CD4-positive, alpha-beta T cell treated with Interleukin-4 for 1 hour (primary cell): ENCODE measurements at regions not wholly inside any gene's neighbourhood (a gene's known extent, or its start where the extent isn't known, plus 50 kb on each side); places are given as distances from the start of the nearest gene placed in this dataset.
A peak's percentile ranks its signal among the peaks of the same experiment; 100 is the strongest.
"Not testable (repeated sequence)": the region's sequence is repeated elsewhere in the genome, so short reads cannot be mapped to it uniquely, and the experiment has no call there.

ENCODE experiments used
- DNase-seq, 2 donors: peaks; one replicate each; pipeline ENCODE4 v3.0.0-alpha.2; 2020 to 2022

DNA sequence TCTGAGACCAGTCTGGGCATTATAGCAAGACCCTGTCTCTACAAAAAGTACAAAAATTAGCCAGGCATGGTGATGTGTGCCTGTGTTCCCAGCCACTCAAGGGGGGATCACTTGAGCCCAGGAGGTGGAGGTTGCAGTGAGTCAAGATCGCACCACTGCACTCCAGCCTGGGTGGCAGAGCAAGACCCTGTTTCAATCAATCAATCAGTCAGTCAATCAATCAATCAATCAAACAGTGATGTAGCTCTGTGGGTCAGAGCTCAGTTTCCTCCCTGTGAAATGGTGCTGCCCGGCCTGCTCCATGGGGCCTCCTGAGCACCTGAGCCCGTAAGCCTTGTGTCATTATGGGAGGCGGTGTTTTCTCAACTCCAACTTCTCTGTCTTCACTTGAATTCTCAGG, 167.1 kb upstream of the CIBAR2 start:
- no peak for DNase-seq

DNA sequence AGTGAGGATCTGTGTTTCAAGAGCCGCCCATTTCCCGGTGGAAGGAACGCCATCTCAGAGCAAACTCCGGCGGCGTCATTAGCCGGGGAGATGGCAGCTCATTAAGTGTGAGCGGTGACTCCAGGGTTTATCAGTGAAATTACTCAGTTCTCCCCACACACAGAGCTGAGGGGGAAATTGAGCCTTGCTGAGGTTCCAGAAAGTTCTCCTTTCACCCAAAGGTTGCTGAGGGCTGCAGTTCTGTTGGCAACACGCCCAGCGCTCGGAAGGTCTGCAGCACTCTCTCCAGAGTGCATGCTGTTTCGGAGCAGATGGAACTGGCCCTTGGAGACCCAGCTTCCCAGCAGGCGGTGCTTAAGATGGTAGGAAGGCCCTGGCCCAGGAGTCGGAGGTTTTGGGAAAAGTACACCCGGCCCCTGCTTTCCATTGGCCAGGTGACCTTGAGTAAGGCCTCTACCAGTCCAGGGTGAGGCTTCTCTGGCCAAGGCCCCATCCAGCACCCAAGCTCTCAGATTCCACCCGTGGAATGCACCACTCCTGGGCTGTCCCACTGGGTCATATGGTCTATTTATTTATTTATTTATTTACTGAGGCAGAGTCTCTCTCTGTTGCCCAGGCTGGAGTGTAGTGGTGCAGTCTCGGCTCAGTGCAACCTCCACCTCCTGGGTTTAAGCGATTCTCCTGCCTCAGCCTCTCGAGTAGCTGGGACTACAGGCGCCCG, 167.7 kb upstream of the CIBAR2 start:
- no peak for DNase-seq

DNA sequence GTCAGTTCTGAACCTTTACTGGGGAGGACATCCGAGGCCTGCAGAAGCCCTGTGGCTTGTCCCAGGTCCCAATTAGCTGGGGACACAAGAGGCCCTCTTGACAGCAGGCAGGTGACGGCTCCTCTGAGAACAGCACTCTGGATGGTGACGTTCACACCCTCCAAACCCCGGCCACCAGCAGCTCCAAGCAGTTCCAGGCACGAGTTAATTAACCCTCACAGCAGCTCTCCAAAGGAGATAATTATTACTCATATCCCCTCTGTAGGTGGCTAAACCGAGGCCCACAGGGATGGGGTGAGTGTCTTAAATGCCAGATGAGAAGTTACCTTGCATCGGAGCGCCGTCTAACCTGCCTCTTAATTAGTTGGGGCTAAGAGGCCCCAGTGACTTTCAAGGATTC, 168.9 kb upstream of the CIBAR2 start:
- no peak for DNase-seq

DNA sequence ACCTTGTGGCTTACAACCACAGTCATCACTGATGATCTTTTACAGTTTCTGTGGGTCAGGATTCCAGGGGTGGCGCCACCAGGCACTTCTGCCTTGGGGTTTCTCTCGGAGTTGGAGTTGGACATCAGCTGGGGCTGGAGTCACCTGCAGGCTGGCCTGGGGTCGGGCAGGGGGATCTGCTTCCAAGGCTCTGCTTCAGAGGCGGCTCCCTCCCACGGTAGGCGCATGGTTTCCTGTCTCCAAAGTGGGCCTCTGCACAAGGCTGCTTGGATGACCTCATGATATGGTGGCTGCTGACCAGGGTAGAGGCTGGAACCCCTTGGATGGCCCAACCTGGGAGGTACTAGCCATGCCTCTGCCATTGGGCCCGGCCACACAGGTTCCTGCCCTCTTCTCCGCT, 170.6 kb upstream of the CIBAR2 start:
- DNase-seq: no peak

DNA sequence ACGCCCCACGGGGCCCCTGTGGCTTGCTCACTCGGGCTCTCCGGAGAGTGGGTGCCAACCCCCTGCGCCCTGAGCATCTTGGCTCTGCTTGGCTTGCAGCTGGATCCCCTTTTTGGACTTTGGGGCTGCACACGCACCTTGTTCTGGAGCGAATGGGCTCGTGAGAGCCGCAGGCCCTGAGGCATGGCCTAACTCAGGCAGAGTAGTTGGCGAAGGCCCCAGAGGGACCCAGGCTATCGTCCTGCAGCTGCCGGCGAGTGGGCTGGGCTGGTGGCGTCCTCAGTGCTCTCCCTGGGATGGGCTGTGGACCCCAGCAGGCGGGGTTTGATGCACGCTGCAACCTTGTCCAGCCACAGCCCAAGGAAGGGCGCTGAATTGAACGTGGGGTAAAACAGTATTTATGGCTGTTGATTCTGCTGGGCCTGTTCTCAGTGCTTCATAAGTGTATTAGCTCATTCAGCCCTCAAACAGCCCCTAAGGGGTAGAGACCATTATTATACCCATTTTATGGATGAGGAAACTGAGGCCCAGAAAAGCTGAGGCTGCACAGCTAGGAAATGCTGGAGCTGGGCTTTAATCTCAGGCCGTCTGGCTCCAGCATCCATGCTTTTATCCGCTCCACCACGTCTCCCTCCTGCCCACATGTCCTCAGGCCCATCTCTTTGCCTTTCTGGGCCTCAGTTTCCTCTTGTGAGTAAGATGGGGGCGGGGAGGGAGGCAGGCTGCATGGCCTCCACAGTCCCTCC, 171.2 kb upstream of the CIBAR2 start:
- no peak for DNase-seq

DNA sequence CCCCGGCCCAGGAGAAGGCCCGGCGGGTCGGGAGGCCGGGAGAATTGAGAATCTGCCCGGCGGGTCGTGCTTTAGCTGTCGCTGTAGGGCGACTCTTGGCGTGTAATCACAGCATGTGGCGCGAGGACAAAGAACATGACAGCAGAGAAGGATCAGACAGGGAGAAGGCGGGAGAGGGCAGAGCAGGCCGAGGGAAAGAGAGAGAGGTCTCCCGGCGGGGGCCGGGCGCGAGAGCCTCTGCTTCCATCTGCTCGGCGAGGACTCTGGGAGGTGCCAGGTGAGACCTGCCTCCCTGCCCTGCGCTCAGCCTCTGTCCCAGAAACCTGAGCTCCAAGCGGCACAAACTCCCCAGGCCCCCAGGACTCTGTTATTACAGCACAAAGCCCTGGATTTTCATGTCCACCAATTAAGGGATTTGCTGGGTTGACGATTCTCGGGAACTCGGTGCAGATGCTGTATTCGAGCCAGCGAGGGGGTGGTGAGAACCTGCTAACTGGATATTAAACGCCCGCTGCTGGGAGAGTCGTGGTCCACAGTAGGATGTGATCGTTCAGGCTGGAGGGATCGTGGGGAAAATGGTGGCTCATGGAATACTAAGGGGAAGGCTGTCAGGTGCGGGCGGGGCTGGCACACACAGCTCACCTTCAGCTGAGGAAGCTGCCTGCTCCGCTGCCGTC, 172.0 kb upstream of the CIBAR2 start:
- DNase-seq: no peak

DNA sequence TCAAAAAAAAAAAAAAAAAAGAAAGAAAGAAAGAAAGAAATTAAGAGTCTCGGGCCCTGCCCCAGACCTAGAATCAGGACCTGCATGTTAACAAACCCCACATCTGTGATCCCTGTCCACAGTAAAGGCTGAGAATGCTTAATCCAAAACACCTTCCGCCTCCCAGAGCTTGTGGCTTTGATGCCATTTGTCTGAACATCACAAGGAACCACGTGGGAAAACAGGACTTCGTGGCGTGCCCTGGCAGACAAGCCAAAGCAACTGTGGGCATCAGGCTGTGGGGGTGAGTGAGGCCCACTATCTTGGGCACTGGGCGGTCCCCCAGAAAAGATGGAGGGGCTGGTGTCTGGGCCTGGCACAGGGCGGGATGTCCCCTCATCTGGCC, 173.4 kb upstream of the CIBAR2 start:
- DNase-seq: no peak

DNA sequence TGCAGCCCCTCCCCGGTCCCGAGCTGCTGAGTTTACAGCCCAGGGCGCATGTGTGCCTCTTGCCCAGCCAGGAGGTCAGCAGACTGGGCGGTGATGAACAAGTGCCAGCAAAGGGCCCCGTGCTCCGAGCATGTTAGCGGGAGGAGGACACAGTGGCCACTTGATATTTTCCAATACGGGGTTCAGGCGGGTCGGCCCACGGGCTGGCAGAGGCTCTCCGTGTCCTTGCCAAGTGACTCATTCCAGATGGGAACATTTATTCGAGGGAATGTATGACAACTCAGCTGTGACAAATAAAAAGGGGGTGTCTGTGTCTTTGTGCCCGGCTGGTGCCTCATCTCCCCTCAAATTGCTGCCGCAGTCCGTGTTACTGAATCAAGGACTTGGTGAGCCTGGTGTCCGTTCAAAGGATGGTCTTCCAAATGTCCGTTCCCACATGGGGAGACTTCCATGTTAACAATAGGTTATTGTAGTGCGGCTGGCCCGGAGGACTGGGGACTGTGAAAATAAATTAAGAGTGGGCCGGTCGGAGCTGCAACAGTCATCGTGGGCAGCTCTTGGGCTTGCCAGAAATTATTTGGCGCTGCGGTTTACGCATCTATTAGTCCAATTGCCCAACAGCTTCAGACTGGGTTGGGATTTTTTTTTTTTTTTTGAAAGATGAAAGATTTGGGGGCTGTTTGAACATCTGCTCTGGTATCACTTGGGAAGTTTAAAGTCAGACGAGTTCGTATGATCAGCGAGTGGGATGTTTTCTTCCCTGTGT, 174.0 kb upstream of the CIBAR2 start:
- no peak for DNase-seq

DNA sequence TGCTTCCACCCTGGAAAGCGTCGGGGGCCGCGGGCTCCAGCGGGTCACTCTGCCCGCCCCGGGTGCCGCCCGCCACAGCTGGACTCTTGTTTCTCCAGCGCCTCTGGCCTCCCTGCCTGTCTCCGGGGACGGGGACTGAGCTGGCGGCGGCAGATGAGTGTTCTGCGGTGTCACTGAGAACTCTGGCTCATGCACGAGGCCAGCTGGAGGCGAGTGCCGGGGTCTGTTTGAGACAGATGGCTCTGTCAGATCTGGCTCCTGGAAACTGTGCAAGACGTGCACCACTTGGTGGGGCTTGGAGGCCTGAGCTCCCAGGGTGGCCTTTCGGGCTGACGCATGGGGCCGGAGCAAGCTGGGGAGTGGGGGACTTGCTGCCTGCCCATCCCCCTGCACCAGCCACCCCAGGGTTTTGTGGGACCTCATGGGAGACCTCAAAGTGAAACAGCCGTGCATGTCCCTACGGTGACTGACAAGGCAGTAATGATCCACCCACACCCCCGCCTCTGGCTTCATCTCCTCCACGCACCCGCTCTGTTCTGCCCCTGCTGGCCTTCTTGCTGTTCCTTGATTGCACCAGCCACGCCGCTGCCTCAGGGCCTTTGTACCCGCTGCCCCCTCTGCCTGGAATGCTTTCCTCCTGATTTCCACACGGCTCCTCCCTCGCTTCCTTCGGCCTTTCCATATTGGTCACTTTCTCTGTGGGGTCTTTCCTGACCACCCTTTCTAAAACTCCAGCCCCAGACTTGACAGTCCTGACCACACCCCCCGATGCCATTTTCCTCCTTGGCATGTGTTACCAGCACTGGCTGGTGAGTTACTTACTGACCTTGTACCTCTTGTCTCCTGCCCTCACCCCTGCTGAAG, 174.9 kb upstream of the CIBAR2 start:
- no peak for DNase-seq

DNA sequence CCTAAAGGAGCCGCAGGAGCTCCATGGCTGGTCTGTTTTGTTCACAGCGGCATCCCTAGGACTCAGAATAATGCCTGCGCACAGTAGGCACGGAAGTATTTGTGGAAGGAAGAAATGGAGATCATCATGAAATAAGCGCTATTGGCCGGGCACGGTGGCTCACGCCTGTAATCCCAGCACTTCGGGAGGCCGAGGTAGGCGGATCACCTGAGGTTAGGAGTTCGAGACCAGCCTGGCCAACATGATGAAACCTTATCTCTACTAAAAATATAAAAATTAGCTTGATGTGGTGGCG, 175.5 kb upstream of the CIBAR2 start:
- not testable (repeated sequence) for DNase-seq

DNA sequence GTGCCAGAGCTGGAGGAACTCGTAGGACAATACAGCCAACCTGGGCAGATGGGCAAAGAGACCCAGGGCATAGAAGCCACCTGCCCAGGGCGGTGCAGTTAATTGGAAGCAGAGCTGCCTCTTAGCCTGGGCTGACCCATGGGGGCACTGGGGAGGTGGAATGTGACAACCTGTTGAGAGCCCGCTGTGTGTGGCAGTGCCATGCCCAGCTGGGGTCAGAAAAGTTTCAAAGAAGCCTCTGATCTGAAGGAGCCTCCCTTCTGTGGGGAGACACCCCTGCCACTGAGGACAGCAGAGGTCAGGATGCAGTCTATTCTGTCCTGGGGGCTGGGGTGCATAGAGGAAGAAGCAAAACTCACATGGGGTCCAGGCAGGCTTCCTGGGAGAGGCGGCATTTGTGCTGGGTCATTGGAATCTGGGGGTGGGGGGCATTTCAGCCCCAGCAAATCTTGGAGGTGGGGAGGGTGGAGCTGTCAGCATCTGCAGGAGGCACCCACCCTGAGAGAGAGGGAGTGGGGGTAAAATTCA, 176.1 kb upstream of the CIBAR2 start:
- DNase-seq: no peak

DNA sequence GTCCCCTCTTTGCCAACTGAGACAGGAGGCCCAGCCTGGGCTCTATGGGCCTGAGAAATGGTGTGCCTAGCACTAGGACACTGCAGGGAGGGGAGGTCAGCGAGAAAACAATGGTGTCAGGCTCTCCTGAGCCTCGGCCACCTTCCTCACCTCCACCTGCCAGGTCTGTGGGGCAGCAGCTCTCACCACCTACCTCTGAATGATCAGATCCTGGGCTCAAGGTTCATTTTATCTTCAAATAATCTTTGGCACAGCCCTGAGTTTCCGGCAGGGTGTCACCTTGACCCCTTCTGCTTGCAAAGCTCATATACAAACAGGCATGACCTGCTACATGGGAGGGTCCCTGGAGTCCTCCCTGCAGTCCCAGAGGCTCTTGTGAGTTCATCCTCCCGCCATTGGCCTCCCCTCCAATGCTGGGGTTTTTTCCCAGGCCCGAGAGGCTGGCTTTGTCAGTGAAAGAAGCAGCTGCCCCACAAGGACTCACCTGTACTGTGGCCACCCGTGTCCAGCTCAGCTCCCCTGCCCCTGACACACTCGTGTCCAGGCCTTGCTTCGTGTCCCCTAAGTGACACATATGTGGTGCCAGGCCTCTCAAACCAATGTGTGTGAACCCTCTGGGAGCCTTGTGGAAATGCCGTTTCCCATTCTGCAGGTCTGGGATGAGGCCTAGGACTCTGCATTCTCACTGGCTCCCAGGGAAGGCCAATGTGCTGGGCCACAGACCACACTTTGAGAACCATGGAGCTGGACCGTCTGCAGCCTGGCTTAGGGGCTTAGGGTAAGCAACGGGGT, 176.8 kb upstream of the CIBAR2 start:
- no peak for DNase-seq

DNA sequence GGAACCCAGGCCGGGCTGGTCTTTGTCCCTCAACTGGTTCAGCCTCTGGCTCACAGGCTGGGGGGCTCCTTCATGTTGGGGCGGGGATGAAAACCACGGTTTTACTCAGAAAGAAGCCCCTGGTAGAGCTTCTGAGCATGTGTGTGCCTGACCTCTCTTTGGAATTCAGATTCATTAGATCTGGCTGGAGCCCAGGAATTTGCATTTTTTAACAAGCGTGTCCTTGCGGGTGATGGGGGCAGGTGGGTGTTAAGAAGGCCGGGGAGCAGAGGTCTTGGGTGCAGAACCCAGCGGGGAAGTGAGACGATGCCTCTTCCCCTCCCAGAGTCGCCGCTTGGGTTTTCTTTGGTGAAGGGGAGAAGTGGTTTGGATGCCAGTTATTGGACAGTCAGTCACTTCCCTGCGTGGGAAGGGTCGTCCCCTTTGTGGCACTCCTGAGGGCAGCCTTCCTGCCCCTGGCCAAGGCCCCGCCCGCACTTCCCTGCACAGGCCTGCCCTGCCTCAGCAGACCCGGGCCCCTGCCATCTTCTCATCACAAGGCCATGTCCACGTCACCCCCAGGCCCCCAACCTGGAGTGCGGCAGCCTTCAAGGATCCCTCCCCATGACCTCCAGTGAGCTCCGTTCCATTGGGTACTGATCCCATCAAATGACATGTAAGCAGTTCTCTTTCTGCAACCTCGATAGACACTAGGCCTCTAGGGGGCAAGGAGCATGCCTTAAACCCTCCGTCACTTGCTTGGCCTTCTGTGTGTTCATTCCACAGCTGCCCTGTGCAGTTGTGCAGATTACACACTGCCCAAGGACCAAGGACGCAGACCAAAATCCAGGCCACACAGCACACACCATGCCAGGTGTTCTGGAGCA, 177.7 kb upstream of the CIBAR2 start:
- no peak for DNase-seq

DNA sequence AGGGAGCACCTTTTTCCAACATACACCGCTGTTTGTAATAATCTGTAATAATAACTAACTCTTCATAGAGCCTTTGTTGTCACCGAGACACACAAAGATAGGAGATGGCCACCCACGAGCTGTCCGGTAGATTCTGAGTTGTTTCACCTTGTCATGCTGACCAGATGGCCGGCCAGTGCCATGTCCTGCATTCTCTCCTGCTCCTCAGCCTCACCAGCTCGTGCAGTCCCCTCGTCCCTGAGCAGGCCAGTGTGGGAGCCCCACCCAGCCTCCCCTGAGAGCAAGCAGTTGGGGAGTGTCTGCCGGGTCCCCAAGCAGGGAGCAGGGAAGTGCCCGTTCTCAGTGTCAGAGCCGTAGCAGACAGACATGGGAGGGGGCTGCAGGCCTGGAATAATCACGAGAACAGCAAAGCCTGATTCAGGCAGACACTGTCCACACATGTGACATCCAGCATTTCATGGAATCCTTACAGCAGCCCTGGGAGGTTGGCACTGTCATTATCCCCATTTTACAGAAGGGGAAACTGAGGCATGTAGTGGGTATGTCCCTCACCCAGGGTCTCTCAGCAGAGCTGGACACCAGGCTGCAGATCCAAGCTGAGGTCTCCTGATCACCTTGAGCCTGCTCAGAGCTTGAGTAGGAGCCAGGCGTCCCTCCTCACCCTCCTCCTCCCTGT, 178.5 kb upstream of the CIBAR2 start:
- no peak for DNase-seq

DNA sequence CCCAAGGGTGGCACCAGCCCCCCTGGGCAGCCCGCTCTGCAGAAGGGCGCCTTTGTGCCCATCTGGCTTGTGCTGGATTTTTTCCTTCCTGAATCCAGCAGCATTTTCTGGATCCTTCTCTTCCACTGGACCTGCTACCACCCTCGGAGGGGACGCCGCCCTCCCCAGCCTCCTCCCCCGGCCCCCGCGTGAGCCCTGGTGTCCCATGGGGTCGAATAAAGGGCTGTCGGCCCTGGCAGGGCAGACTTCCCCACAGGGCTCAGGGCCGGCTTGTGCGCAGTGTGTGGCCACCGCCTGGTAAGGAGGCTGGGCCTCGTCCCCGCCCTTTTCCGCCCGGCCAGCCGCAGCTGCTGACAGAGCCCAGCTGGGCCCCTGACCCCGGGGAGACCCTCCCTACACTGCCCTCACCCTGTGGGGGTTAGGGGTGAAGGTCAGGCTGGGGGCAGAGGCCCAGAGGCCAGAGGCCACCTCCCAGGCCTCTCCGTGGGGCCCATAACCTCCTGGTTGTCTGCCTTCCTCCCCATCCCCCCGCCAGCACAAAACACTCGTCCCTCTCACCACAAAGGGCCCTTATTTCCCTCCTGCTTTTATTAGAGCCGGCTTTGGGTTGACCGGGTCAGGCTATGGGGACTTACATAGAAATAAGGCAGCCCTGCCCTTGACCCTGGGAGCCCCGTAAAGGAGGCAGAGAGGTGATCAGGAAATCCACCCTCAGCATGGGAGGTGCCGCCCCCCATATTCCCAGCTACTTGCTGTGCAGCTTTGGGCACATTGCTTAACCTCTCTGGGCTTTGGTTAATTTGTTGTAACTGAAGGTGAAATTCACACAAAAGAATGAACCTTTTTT, 179.3 kb upstream of the CIBAR2 start:
- peak in 1 of 2 donors; percentile 49 for DNase-seq

DNA sequence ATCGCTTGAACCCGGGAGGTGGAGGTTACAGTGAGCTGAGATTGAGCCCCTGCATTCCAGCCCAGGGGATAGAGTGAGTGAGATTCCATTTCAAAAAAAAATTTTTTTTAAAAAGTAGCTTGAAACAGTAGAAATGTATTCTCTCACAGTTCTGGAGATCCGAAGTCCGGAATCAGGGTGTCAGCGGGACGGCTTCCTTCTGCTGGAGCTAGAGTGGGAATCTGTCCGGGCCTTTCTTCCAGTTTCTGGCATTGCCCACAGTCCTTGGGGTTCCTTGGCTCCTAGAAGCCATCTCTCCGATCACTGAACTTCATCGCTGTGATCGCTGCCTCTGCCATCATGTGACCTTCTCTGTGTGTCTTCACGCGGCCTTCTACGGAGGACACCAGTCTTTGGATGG, 181.2 kb upstream of the CIBAR2 start:
- DNase-seq: no peak

DNA sequence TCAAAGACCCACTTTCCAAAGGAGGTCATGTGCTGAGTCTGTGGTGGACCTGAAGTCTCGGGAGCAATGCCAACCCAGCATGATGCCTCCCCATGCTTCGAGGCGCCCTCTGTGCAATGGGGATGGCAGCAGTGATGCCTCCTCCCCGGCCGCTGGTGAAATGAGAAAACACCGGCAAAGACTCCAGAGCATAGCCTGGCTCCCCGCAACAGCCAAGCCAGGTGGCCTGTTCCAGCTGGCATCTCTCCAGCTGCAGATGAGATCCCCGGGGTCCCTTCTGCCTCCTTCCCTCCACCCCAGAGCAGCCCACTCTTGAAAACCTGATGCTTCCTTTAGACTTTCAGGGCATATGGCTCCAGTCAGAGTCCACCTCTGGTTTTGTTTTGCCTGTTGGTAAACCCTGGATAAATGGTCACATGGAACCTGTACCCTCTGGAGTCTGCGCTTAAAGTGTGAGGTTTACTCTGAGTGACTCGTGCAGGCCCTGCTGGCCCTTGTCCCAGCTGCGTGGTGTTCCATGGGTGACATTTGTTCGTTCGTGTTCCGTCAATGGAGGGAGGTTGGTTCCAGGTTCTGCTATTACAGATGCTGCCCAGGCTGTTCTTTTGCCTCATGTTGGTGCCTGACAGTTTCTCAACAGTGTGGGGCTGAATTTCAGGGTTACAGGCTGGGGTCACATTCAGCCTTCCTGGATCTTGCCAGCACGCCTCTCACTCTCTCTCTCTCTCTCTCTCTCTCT, 181.8 kb upstream of the CIBAR2 start:
- no peak for DNase-seq
